AG08396 (cell line): ENCODE measurements at regions not wholly inside any gene's neighbourhood (a gene's known extent, or its start where the extent isn't known, plus 50 kb on each side); places are given as distances from the start of the nearest gene placed in this dataset.

Experiments used
- DNase-seq: peaks from one replicate; pipeline ENCODE4 v3.0.0; 2012; ENCODE audit warnings: low spot score, mixed read lengths

- no peak for DNase-seq
Measured at GRCh38 chr12:58268069-58268468, 326.7 kb downstream of the ATP23 start.

GRCh38 chr12:58269476-58269875, 328.1 kb downstream of the ATP23 start:
- DNase-seq = no peak

- no peak for DNase-seq
Measured at GRCh38 chr12:58270966-58271705, 329.8 kb downstream of the ATP23 start.

- DNase-seq = no peak
Measured at GRCh38 chr12:58272461-58272860, 331.1 kb downstream of the ATP23 start.

- no peak for DNase-seq
Measured at GRCh38 chr12:58277231-58277630, 335.9 kb downstream of the ATP23 start.

- no peak for DNase-seq
Measured at GRCh38 chr12:58283553-58283952, 342.2 kb downstream of the ATP23 start.

- no peak for DNase-seq
Measured at GRCh38 chr12:58285551-58285950, 344.2 kb downstream of the ATP23 start.

GRCh38 chr12:58286353-58286752, 345.0 kb downstream of the ATP23 start:
- no peak for DNase-seq

- DNase-seq = peak; percentile 5
Measured at GRCh38 chr12:58288190-58288589, 346.8 kb downstream of the ATP23 start.

GRCh38 chr12:58291106-58291505, 349.7 kb downstream of the ATP23 start:
- DNase-seq = no peak

- no peak for DNase-seq
Measured at GRCh38 chr12:58293308-58293982, 352.1 kb downstream of the ATP23 start.

GRCh38 chr12:58295268-58295667, 353.9 kb downstream of the ATP23 start:
- no peak for DNase-seq

- no peak for DNase-seq
Measured at GRCh38 chr12:58296863-58297262, 355.5 kb downstream of the ATP23 start.

- DNase-seq = no peak
Measured at GRCh38 chr12:58298803-58299202, 357.4 kb downstream of the ATP23 start.

- DNase-seq = no peak
Measured at GRCh38 chr12:58299371-58299770, 358.0 kb downstream of the ATP23 start.

GRCh38 chr12:58301038-58301729, 359.8 kb downstream of the ATP23 start:
- no peak for DNase-seq

- no peak for DNase-seq
Measured at GRCh38 chr12:58301730-58302122, 360.4 kb downstream of the ATP23 start.

- DNase-seq = no peak
Measured at GRCh38 chr12:58302487-58303011, 361.2 kb downstream of the ATP23 start.

- no peak for DNase-seq
Measured at GRCh38 chr12:58306266-58307000, 365.1 kb downstream of the ATP23 start.

GRCh38 chr12:58309806-58310205, 368.4 kb downstream of the ATP23 start:
- no peak for DNase-seq

- no peak for DNase-seq
Measured at GRCh38 chr12:58310368-58310767, 369.0 kb downstream of the ATP23 start.
